CD4-positive, CD25-positive, alpha-beta regulatory T cell (primary cell): ENCODE measurements at regions not wholly inside any gene's neighbourhood (a gene's known extent, or its start where the extent isn't known, plus 50 kb on each side); places are given as distances from the start of the nearest gene placed in this dataset.
A peak's percentile ranks its signal among the peaks of the same experiment; 100 is the strongest.
"Not testable (repeated sequence)": the region's sequence is repeated elsewhere in the genome, so short reads cannot be mapped to it uniquely, and the experiment has no call there.

ENCODE experiments used
- ATAC-seq, 2 donors: fragments of 150-1000 bp; cut with Tn5 transposase; one replicate each; pipeline ENCODE4 v1.10.0; 2021; ENCODE audit warnings: low read depth in 2 of 2, moderate number of reproducible peaks in 2 of 2, moderate library complexity in 1 of 2
- DNase-seq, 3 donors: peaks; one replicate each; pipeline versions ENCODE4 v3.0.0 to v3.0.0-alpha.2; 2012 to 2022; ENCODE audit warnings: mixed read lengths in 1 of 3
- H3K27ac ChIP-seq: one replicate; pipeline ENCODE4 v1.7.0; 2013; ENCODE audit warnings: mild to moderate bottlenecking, low read length; ENCODE audit not compliant: insufficient read depth, poor library complexity, severe bottlenecking
- H3K27me3 ChIP-seq: one replicate; pipeline ENCODE4 v1.7.0; 2013; ENCODE audit warnings: low read length; ENCODE audit not compliant: control insufficient read depth, insufficient read depth
- H3K36me3 ChIP-seq: one replicate; pipeline ENCODE4 v1.7.0; 2013; ENCODE audit warnings: mild to moderate bottlenecking, low read length, moderate library complexity; ENCODE audit not compliant: control insufficient read depth, insufficient read depth
- H3K4me1 ChIP-seq: 2 replicates; pipeline ENCODE4 v1.7.0; 2013; ENCODE audit warnings: mild to moderate bottlenecking, low read length; ENCODE audit not compliant: insufficient read depth, control insufficient read depth, poor library complexity, severe bottlenecking
- H3K4me3 ChIP-seq: one replicate; pipeline ENCODE4 v1.7.0; 2013; ENCODE audit warnings: low read depth, mild to moderate bottlenecking, low read length, moderate library complexity
- H3K9me3 ChIP-seq, 2 experiments: 1 replicate in 1 of 2; 2 replicates in 1 of 2; pipeline ENCODE4 v1.7.0; 2013; ENCODE audit warnings: low read length in 2 of 2, mild to moderate bottlenecking in 1 of 2, moderate library complexity in 1 of 2; ENCODE audit not compliant: control insufficient read depth in 2 of 2
- H3K27ac Mint-ChIP-seq, 3 donors: one replicate each; pipeline ENCODE4 v1.8.0; 2020 to 2022; ENCODE audit warnings: mild to moderate bottlenecking in 3 of 3, mixed read lengths in 3 of 3, moderate library complexity in 2 of 3
- H3K27me3 Mint-ChIP-seq: one replicate; pipeline ENCODE4 v1.8.0; 2022; ENCODE audit warnings: mild to moderate bottlenecking, mixed read lengths
- H3K36me3 Mint-ChIP-seq: one replicate; pipeline ENCODE4 v1.8.0; 2020; ENCODE audit warnings: mixed read lengths
- H3K4me1 Mint-ChIP-seq, 4 donors: one replicate each; pipeline ENCODE4 v1.8.0; 2020 to 2022; ENCODE audit warnings: mixed read lengths in 4 of 4, mild to moderate bottlenecking in 1 of 4
- H3K4me3 Mint-ChIP-seq, 4 donors: one replicate each; pipeline ENCODE4 v1.8.0; 2020 to 2022; ENCODE audit warnings: mild to moderate bottlenecking in 4 of 4, mixed read lengths in 4 of 4, moderate library complexity in 3 of 4
- H3K9me3 Mint-ChIP-seq, 7 donors: one replicate each; pipeline ENCODE4 v1.8.0; 2020 to 2022; ENCODE audit warnings: mixed read lengths in 7 of 7, mild to moderate bottlenecking in 3 of 7, moderate library complexity in 2 of 7

DNA sequence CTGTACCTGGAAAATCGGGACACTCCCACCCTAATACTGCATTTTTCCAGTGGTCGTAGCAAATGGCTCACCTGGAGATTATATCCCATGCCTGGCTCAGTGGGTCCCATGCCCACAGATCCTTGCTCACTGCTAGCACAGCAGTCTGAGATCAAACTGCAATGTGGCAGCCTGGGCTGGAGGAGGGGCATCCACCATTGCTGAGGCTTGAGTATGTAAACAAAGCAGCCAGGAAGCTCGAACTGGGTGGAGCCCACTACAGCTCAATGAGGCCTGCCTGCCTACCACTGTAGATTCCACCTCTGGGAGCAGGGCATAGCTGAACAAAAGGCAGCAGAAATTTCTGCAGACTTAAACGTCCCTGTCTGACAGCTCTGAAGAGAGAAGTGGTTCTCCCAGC is 213.6 kb upstream of the COX10 start:
- DNase-seq, result peak in 1 of 3 donors; percentile 40
- H3K4me1 Mint-ChIP-seq, result peaks cover 0 to 19% (median 2%) of the 10 kb centered on the region in 4 donors
- not testable (repeated sequence) for H3K27ac ChIP-seq, H3K27me3 Mint-ChIP-seq, H3K4me3 ChIP-seq, H3K36me3 ChIP-seq, H3K27me3 ChIP-seq, H3K4me3 Mint-ChIP-seq, H3K4me1 ChIP-seq, ATAC-seq, H3K9me3 ChIP-seq, H3K27ac Mint-ChIP-seq
- peaks cover 17% of the 10 kb centered on the region for H3K36me3 Mint-ChIP-seq
- H3K9me3 Mint-ChIP-seq, result peaks cover 0 to 24% (median 12%) of the 10 kb centered on the region in 7 donors

DNA sequence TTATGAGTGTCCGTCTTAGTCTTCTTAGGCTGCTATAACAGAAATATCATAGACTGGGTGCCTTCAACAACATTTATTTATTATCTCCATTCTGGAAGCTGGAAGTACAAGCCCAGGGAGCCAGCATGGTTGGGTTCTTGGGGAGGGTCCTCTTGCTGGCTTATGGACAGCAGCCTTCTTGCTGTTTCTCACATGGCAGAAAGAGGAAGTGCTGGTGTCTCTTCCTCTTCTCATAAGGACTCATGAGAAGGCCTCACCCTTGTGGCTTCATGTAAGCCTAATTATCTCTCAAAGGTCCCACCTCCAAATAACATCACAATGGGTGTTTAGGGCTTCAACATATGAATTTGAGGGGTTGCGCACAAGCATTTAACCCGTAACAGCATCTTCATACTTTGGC is 207.0 kb upstream of the COX10 start:
- H3K4me1 Mint-ChIP-seq, result peaks cover 0 to 4% (median 0%) of the 10 kb centered on the region in 4 donors
- no peak for ATAC-seq
- no peak overlapping the region for H3K4me3 Mint-ChIP-seq
- H3K27ac Mint-ChIP-seq, result no peak overlapping the region
- Histone ChIP-seq H3K4me1 (no peaks in the 10 kb centered on the region), H3K27ac (no peak overlapping the region), H3K27me3 (no peaks in the 10 kb centered on the region), H3K36me3 (no peaks in the 10 kb centered on the region), H3K4me3 (no peak overlapping the region), H3K9me3 (peaks cover 0 to 1% of the 10 kb centered on the region in 2 experiments)
- peaks cover 0 to 20% (median 10%) of the 10 kb centered on the region in 7 donors for H3K9me3 Mint-ChIP-seq
- H3K36me3 Mint-ChIP-seq, result peaks cover 10% of the 10 kb centered on the region
- H3K27me3 Mint-ChIP-seq, result no peaks in the 10 kb centered on the region
- DNase-seq, result no peak

DNA sequence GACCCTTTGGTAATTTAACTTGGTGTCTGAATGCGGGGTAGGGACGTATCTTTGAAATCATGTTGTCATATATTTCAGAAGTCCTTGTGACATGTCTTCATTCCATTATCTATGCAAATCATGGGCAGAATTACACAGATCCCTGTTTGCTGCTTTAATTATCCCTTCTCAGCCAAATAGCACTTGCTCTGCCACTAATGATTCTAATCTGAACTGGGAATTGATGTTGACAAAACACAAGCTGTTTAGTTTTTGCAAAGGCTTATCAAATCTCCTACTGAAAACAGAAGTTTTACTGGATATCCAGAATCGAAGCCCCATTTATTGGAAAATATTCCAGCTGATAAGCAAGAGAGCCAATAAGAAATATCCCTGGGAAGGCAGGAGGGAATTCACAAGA is 205.9 kb upstream of the COX10 start:
- no peaks in the 10 kb centered on the region for H3K27me3 Mint-ChIP-seq
- no peak overlapping the region for H3K4me3 Mint-ChIP-seq
- Histone ChIP-seq H3K4me3 (no peak overlapping the region), H3K36me3 (no peaks in the 10 kb centered on the region), H3K27me3 (no peaks in the 10 kb centered on the region), H3K9me3 (no peaks in the 10 kb centered on the region), H3K27ac (no peak overlapping the region), H3K4me1 (no peaks in the 10 kb centered on the region)
- DNase-seq, result no peak
- ATAC-seq, result no peak
- H3K36me3 Mint-ChIP-seq, result peaks cover 7% of the 10 kb centered on the region
- H3K4me1 Mint-ChIP-seq, result peaks cover 0 to 4% (median 0%) of the 10 kb centered on the region in 4 donors
- no peak overlapping the region for H3K27ac Mint-ChIP-seq
- peaks cover 0 to 12% (median 7%) of the 10 kb centered on the region in 7 donors for H3K9me3 Mint-ChIP-seq

DNA sequence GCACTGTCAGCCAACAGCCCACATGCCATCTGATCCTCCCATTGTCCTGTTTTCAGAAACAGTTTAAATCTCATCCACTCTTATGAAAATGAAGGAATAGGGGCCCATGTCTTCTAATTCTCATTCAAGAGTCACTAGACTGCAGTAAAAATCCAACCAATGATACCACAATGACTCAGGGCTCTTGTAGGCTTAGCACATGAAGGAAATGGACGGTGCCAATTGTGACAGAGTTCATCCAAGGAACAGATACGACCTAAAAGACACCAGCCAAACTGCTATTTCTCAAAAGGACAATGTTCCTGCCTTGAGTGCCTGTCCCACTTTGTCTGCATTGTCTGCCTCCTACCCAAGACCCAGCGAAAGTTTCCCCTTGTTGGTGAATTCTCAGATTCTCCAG is 204.8 kb upstream of the COX10 start:
- no peaks in the 10 kb centered on the region for H3K9me3 ChIP-seq
- ATAC-seq, result no peak
- DNase-seq, result no peak
- H3K4me3 ChIP-seq, result no peak overlapping the region
- no peaks in the 10 kb centered on the region for H3K4me1 ChIP-seq
- Mint-ChIP-seq H3K4me3 (no peak overlapping the region), H3K36me3 (peaks cover 2% of the 10 kb centered on the region), H3K9me3 (peaks cover 0 to 10% (median under 1%) of the 10 kb centered on the region in 7 donors), H3K27me3 (no peaks in the 10 kb centered on the region), H3K4me1 (peaks cover 0 to 4% (median 0%) of the 10 kb centered on the region in 4 donors), H3K27ac (no peak overlapping the region)
- no peaks in the 10 kb centered on the region for H3K36me3 ChIP-seq
- H3K27ac ChIP-seq, result no peak overlapping the region
- no peaks in the 10 kb centered on the region for H3K27me3 ChIP-seq

DNA sequence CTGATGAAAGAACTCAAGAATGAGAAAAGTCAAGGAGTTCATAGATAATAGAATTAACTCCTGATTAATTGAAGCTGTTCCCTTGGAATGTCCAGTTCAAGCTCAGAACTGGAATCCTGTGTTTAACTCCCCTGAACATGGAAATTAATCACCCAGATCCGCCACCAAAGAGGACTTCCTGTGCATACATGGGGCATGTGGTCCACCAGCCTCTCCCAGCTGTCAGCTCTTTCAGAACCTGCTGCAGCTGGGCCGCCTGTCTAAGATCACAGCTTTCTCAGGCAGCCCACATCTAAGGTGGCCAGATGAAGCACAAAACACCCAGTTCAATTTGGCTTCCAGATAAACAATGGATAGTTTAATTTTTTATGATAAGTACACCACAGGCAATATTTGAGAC is 203.7 kb upstream of the COX10 start:
- Mint-ChIP-seq H3K4me1 (peaks cover 0 to 4% (median 0%) of the 10 kb centered on the region in 4 donors), H3K4me3 (no peak overlapping the region), H3K27ac (peak overlapping the region in 2 of 3 donors; percentile 5 to 49), H3K9me3 (peaks cover 0 to 10% (median 1%) of the 10 kb centered on the region in 7 donors), H3K36me3 (no peaks in the 10 kb centered on the region), H3K27me3 (no peaks in the 10 kb centered on the region)
- Histone ChIP-seq H3K27me3 (no peaks in the 10 kb centered on the region), H3K9me3 (no peaks in the 10 kb centered on the region), H3K36me3 (no peaks in the 10 kb centered on the region), H3K4me3 (no peak overlapping the region), H3K27ac (no peak overlapping the region), H3K4me1 (no peaks in the 10 kb centered on the region)
- DNase-seq, result no peak
- no peak for ATAC-seq

DNA sequence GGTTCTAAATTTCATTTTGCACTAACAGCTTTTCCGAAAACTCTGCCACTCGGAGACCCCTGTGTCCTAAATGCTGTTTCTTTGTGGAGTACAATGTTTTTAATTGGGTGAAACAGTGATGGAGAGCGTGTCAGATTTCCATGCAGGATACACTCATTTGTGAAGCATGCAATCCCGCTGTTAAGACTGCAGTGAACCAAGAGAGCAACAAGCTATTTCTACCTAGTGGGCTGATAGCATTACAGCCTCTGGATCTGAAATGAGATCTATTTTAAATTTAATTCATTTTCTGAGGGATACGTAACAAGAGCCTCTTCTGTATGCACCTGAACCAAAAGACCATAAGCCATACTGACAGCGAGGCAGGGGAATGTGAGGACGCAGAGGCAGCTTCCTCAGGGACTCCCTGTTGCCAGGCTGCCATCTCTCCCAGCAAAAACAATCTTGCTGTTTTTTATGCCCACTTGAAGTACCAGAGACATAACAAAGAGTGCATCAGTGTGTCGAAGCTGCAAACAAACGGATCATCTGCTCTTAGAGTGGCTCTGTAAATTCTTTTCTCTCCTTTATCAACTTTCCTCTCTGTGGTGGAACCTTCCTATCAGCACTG is 199.9 kb upstream of the COX10 start:
- no peaks in the 10 kb centered on the region for H3K4me1 ChIP-seq
- H3K27ac ChIP-seq, result no peak overlapping the region
- no peaks in the 10 kb centered on the region for H3K36me3 ChIP-seq
- Mint-ChIP-seq H3K27me3 (no peaks in the 10 kb centered on the region), H3K9me3 (peaks cover 0 to 9% (median 1%) of the 10 kb centered on the region in 7 donors), H3K4me3 (no peak overlapping the region), H3K36me3 (peaks cover 2% of the 10 kb centered on the region), H3K4me1 (no peaks in the 10 kb centered on the region), H3K27ac (no peak overlapping the region)
- no peaks in the 10 kb centered on the region for H3K27me3 ChIP-seq
- H3K4me3 ChIP-seq, result no peak overlapping the region
- DNase-seq (no peak), ATAC-seq (no peak)
- no peaks in the 10 kb centered on the region for H3K9me3 ChIP-seq

DNA sequence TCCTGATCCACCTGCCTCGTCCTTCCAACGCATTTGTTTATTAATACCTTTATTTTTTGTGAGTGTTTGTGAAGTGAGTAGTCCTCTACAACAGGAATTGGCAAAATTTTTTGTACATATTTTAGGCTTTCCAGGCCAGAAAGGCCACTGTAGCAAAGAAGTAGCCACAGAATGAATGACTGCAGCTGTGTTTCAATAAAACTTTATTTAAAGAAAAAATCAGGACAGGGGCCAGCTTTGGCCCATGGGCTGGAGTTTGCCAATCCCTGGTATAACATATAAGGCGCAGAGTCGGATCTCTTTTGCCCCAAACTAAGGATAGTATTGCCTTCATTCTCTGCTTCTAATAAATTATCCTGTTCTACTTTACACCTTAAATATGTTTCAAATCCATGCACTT is 198.0 kb upstream of the COX10 start:
- no peaks in the 10 kb centered on the region for H3K36me3 ChIP-seq
- no peak overlapping the region for H3K27ac Mint-ChIP-seq
- peaks cover 12% of the 10 kb centered on the region for H3K36me3 Mint-ChIP-seq
- no peaks in the 10 kb centered on the region for H3K4me1 ChIP-seq
- H3K27ac ChIP-seq, result no peak overlapping the region
- no peak for DNase-seq
- no peaks in the 10 kb centered on the region for H3K27me3 Mint-ChIP-seq
- no peaks in the 10 kb centered on the region for H3K9me3 ChIP-seq
- no peak overlapping the region for H3K4me3 Mint-ChIP-seq
- no peak overlapping the region for H3K4me3 ChIP-seq
- H3K4me1 Mint-ChIP-seq, result no peaks in the 10 kb centered on the region
- H3K27me3 ChIP-seq, result no peaks in the 10 kb centered on the region
- H3K9me3 Mint-ChIP-seq, result peaks cover 0 to 4% (median 1%) of the 10 kb centered on the region in 7 donors
- ATAC-seq, result no peak

DNA sequence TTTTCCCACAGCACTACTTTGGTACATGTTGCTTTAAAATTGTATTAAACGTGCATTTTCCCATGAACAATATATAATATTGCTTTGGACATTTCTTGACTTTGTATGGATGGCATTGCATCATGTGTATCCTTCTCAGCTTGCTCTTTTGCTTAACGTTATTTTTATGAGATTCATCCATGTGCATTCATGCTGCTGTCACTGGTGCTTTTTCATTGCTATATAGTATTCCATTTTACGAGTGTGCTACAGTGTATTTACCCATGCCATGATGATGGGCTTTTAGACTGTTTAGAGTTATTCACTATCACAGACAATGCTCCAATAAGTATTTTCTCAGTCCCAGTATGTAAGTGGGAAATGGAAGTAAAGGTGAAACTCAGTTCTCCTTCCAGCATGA is 195.2 kb upstream of the COX10 start:
- no peak for ATAC-seq
- no peaks in the 10 kb centered on the region for H3K36me3 ChIP-seq
- H3K4me3 Mint-ChIP-seq, result no peak overlapping the region
- H3K4me1 ChIP-seq, result no peaks in the 10 kb centered on the region
- H3K36me3 Mint-ChIP-seq, result peaks cover 23% of the 10 kb centered on the region
- no peak overlapping the region for H3K4me3 ChIP-seq
- H3K27ac ChIP-seq, result no peak overlapping the region
- no peaks in the 10 kb centered on the region for H3K27me3 Mint-ChIP-seq
- no peaks in the 10 kb centered on the region for H3K9me3 ChIP-seq
- no peaks in the 10 kb centered on the region for H3K27me3 ChIP-seq
- no peak overlapping the region for H3K27ac Mint-ChIP-seq
- H3K4me1 Mint-ChIP-seq, result no peaks in the 10 kb centered on the region
- DNase-seq, result no peak
- peaks cover 0 to 4% (median 0%) of the 10 kb centered on the region in 7 donors for H3K9me3 Mint-ChIP-seq
